Fibroblast of pulmonary artery (primary cell): ENCODE measurements at regions not wholly inside any gene's neighbourhood (a gene's known extent, or its start where the extent isn't known, plus 50 kb on each side); places are given as distances from the start of the nearest gene placed in this dataset.
"Not testable (repeated sequence)": the region's sequence is repeated elsewhere in the genome, so short reads cannot be mapped to it uniquely, and the experiment has no call there.

Experiments used
- DNase-seq: peaks from one replicate; pipeline ENCODE4 v3.0.0-alpha.2; 2010; ENCODE audit warnings: low read depth
- H3K4me3 ChIP-seq: replicated peaks from 2 replicates; pipeline ENCODE4 v1.5.1; 2011; ENCODE audit warnings: low read depth, mild to moderate bottlenecking, control low read depth, low read length, moderate library complexity
- TF ChIP-seq, protein P1 (sequence below): IDR thresholded peaks from 2 replicates; pipeline ENCODE4 v1.5.1; 2011; ENCODE audit warnings: mild to moderate bottlenecking, control low read depth, low read length, inconsistent platforms; ENCODE audit errors: missing control alignments

DNA sequence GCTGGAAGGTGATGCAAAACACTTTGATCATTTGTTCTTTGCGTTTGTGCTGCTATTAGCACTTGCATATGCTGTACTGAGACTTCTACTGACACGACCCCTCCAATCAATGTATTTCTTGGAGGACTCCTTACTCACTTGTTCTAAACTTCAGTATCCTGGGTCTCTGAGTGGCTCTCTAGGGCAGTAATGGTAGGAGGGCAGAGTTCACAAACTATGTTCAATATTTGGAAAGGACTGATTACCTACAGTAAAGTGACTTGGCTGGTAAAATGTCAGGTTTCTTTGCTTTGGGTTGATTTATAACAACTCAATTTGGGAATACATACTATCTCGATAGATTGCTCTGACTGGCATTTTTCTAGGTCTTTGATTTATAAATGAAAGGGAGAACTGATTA, 93.7 kb downstream of the TRIM43 start:
- DNase-seq, result no peak
- H3K4me3 ChIP-seq, result no peak overlapping the region
- TF ChIP-seq, protein P1, sequence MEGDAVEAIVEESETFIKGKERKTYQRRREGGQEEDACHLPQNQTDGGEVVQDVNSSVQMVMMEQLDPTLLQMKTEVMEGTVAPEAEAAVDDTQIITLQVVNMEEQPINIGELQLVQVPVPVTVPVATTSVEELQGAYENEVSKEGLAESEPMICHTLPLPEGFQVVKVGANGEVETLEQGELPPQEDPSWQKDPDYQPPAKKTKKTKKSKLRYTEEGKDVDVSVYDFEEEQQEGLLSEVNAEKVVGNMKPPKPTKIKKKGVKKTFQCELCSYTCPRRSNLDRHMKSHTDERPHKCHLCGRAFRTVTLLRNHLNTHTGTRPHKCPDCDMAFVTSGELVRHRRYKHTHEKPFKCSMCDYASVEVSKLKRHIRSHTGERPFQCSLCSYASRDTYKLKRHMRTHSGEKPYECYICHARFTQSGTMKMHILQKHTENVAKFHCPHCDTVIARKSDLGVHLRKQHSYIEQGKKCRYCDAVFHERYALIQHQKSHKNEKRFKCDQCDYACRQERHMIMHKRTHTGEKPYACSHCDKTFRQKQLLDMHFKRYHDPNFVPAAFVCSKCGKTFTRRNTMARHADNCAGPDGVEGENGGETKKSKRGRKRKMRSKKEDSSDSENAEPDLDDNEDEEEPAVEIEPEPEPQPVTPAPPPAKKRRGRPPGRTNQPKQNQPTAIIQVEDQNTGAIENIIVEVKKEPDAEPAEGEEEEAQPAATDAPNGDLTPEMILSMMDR, result no peak

DNA sequence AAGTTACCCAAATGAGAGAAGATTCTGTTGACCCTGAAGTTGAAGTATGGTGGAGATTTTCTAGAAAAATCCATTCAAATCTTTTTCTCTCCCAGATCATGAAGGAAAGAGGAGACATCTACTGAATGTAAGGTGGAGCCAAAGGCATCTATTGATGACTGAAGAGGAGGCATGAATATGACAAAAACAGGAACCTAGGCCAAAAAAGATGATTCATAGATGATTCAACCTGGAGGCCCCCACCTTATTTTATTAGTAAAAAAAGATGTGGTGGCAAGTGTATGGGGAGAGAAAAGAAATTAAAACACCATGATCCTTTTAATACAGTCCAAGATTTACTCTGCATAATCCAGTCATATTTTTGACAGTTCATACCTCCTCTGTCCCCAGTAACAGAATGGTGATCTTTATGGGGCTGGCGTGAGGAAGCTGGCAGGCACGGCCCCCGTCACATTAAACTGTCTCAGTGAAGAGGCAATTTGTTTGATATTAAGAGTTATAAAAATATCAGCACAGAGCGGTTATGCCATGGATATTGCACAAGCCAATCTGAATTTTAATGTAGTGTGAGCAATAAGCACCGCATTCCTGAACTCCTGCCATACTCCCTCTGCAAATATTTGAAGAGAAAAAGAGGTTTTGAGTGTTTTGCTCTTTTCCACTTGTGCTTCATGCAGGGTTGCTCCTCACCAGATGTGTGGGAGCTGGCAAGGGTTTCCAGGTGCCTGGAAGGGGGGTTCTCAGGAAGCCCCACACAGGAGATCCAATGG, 94.4 kb downstream of the TRIM43 start:
- peak; percentile 75 for DNase-seq
- not testable (repeated sequence) for H3K4me3 ChIP-seq

DNA sequence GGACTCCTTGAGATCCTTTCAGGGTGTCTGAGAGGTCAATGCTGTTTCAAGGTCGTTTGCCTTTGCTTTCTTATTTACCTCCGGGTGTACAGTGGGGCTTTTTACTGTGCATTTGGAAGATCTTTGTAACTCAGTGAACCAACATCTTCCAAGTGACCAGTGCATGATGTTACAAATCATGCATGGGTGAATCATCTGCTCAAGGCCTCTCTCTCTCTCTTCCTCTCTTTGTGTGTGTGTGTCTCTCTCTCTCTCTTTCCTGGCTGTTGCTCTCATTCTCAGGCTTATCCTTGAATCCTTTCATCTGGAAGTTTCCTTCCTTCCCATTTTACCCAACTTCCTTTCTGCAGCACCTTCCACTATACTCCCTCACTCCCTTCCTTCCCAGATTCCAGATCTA, 96.1 kb downstream of the TRIM43 start:
- DNase-seq, result peak; percentile 70

DNA sequence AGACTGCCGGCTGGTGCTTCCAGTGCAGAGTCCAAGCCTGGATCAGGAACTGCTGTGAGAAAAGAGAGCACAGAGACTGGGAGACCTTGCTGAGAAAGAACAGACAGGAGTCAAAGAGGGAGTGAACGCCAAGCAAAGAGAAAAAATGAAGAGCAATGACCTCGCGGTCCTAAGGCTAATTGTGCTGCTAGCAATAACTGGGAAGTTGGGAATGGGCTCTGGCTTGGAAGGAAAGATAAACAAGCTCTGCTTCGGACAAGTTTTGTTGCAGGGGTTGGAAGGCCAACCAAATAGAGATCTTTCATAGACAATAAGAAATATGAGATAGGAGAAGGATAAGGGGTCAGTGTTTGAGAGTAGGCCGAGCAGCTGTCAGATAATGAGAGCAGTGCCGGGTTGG, 99.4 kb downstream of the TRIM43 start:
- H3K4me3 ChIP-seq, DNase-seq: not testable (repeated sequence)

More for the DNA sequence above, 96.1 kb downstream of the TRIM43 start:
- H3K4me3 ChIP-seq, result not testable (repeated sequence)

DNA sequence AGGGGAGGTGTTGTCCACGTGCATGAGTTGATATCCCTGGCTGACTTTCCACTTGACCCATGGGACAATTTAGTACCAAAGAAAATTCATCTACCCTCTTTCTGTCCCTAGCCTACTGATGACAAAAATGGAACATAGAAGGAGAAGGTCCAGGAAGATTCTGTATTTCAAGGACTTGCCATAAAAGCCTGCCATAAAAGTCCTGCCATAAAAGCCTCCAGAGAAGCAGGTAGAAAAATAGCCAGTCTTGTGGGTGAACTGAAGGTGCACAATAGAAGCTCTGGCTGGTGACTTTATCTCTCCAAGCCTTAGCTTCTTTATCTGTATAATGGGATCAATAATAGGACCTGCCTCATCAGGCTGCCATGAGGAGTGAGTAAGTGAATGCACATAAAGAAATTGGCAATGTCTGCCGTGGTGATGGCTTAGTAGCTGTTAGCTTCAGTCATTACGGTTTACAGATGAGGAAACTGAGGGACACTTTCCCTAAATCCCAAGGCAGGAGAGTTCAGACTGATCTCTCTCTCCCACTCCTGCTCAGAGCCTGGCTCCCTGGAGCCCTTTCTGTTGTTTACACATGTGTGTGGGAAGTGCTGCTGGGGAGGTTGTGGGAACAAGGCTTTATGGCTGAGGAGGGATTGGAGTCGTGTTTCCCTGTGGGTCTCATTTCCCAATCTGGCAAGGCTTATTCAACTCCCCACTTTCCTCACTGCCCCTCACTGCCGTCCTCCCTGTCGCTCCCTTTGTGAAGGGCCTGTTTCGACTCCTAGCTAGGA, 101.5 kb downstream of the TRIM43 start:
- H3K4me3 ChIP-seq, DNase-seq: not testable (repeated sequence)

DNA sequence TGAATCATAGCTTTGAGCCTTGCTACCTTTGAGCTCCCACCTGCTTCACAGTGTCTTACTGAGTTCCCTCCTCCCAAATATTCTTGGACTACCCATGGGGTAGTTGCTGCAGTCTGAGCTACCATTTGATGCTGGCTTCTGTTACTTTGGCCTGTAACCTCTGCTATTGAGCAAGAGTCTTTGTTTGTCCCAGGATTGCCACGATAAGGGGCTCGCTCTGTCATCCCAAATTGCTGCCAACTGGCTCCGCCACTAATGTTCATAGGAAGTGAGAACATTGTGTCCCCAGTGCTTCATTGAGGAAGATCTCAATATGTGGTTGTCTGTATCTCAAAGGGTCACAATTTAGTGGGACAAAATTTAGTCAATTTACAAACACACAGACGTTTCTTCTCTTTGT, 103.8 kb downstream of the TRIM43 start:
- TF ChIP-seq, protein P1, result no peak
- DNase-seq, result peak; percentile 17
- H3K4me3 ChIP-seq, result no peak overlapping the region

DNA sequence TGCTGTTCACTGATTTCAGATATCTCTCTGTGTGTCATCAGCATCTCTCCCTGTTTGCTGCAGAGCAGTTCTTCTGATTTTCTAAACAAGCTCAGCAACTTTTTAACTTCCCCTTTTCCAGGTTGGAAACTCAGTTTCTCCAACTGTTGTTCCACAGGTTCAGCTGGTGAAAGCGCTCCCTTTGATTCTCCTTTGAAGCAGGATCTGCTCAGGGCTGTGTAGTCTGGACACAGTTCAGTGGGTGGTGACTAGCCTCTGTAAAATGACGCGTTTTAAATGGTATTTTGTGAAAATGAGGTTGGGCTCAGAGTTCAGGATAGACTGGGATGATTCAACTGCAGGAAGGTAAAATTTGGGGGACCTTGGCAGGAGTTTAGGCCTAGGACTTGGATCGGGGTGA, 106.3 kb downstream of the TRIM43 start:
- TF ChIP-seq, protein P1, result no peak
- H3K4me3 ChIP-seq, result no peak overlapping the region
- no peak for DNase-seq

DNA sequence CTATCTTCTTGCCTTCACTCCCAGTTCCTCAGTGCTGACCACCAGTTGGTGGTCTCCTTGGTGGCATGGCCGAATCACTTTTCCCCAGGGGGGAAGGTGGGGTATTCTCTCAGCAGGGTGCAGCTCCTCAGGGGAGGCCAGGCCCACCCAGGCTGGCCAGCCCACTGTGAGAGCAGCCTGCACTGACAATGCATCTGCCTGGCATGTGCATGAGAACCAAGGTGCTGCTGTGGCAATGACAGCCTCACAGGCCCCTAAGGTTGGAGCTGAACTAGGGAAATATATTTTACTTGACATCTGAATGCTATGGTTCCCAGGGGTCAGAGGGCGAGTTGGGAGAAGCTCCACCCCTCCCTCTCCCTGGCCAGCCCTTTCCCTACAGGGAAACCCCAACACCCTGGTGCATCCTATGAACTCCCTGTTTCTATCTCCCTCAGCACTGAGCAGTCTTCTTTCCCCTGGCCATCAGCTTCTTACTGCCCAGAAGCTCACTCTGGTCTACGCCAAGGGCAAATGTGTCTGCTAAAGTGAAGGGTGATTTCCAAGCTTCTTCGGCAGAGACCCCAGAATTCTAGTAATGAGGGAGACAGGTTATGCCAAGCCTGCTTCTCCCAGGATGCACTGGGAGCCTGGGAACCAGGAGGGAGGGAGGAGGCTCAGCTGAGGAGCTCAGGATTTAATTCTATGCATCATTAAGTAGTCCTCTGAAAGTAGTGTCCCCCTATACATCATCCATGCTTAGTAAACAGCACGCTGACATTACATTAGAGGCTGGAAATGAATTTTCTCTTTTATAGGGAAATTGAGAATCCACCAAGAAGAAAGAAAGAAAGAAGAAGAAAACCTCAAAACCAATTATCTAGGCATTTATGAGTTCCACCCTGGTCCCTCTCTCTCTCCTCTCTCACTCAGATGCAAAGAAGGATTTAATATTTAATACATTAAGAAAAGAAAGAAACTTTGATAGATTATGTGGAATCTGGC, 107.7 kb downstream of the TRIM43 start:
- H3K4me3 ChIP-seq, DNase-seq: not testable (repeated sequence)

DNA sequence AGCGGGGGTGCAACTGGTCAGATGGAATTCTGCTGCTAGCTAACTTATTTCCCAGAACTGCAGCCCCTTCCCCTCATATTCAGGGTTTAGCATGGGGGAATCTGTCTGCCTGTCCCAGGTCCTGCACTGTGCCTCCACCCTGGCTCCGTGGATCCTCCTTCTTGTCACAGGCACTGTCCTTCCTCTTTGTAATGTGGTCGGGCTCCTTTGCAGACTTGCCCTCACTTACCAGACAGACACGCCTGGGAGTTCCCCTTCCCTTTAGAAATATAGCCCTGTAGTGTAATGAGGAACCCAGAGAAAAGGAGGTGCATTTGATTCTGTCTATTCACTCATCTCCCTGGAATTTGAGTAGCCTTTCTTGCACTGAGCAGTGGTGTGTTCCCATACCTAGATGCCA, 108.7 kb downstream of the TRIM43 start:
- DNase-seq, result no peak
- no peak overlapping the region for H3K4me3 ChIP-seq
- TF ChIP-seq, protein P1, result no peak
